ENCODE measurements at regions not wholly inside any gene's neighbourhood (a gene's known extent, or its start where the extent isn't known, plus 50 kb on each side); places are given as distances from the start of the nearest gene placed in this dataset.

DNA sequence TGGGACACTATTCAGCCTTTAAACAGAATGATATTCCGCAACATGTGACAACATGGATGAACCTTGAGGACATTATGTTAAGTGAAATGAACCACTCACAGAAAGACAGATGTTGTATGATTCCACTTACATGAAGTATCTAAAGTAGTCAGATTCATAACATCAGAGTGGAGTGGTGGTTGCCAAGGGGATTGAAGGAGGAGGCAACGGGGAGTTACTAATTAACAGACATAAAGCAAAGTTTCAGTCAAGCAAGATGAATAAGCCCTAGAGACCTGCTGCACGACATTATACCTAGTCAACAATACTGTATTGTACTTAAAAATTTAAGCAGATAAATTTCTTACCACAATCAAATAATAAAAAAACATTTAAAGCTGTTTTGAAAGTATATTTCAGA lies 105.0 kb upstream of the NR0B1 start:
- peak overlapping the region; percentile 41 for H3K27ac Mint-ChIP-seq
- no peaks in the 10 kb centered on the region for H3K9me3 Mint-ChIP-seq
- H3K27me3 Mint-ChIP-seq (ENCODE audit: low read depth, poor library complexity): no peaks in the 10 kb centered on the region
- peaks cover 29% of the 10 kb centered on the region for H3K4me1 Mint-ChIP-seq
- TF ChIP-seq, protein P1, sequence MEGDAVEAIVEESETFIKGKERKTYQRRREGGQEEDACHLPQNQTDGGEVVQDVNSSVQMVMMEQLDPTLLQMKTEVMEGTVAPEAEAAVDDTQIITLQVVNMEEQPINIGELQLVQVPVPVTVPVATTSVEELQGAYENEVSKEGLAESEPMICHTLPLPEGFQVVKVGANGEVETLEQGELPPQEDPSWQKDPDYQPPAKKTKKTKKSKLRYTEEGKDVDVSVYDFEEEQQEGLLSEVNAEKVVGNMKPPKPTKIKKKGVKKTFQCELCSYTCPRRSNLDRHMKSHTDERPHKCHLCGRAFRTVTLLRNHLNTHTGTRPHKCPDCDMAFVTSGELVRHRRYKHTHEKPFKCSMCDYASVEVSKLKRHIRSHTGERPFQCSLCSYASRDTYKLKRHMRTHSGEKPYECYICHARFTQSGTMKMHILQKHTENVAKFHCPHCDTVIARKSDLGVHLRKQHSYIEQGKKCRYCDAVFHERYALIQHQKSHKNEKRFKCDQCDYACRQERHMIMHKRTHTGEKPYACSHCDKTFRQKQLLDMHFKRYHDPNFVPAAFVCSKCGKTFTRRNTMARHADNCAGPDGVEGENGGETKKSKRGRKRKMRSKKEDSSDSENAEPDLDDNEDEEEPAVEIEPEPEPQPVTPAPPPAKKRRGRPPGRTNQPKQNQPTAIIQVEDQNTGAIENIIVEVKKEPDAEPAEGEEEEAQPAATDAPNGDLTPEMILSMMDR (IDR thresholded peaks at IDR 0.05): no peak
- no peak overlapping the region for H3K4me3 Mint-ChIP-seq
- no peak for DNase-seq
- no peaks in the 10 kb centered on the region for H3K36me3 Mint-ChIP-seq (ENCODE audit: low read depth)

DNA sequence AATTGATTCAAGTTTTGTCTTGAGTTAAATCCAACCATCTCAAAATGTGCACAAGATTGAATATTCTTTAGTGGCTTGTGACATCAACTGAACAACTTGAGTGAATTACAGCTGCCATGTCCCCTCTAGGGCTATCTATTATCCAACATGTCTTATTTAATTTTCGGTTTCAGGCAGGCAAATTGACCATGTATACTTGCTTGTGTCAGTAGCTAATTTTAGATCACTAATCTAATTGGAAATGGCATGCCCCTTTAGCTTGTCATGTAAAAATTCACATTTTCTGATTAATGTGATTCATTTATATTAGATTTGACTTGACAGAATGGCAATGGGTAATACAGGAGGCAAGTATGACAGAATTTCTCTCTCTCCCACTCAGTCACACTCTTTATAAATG lies 93.2 kb upstream of the NR0B1 start:
- Mint-ChIP-seq H3K27me3 (ENCODE audit: low read depth, poor library complexity) (peaks cover 4% of the 10 kb centered on the region), H3K36me3 (ENCODE audit: low read depth) (no peaks in the 10 kb centered on the region), H3K27ac (no peak overlapping the region), H3K4me3 (no peak overlapping the region), H3K9me3 (no peaks in the 10 kb centered on the region), H3K4me1 (no peaks in the 10 kb centered on the region)
- TF ChIP-seq, protein P1 (IDR thresholded peaks at IDR 0.05): no peak
- DNase-seq: no peak

DNA sequence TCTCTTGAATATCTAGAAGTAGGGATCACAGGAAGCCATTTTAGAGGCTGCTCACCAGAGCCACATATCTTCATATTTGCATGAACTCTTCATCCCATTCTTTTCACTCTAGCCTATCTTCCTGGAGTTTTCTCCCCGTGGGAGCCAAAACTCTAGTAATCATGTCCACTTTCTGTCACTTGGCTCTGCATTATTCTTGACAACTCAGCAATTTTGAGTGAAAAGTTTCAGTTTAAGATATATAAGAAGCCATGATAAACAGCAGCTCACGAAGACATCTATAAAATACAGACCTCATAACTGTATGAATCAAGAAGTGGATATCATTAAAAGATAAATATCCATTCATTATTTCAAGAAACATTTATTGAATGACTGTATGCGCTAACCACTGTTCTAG lies 79.1 kb upstream of the NR0B1 start:
- H3K36me3 Mint-ChIP-seq (ENCODE audit: low read depth): no peaks in the 10 kb centered on the region
- no peaks in the 10 kb centered on the region for H3K9me3 Mint-ChIP-seq
- DNase-seq: no peak
- no peak overlapping the region for H3K4me3 Mint-ChIP-seq
- TF ChIP-seq, protein P1 (IDR thresholded peaks at IDR 0.05): no peak
- peaks cover 3% of the 10 kb centered on the region for H3K27me3 Mint-ChIP-seq (ENCODE audit: low read depth, poor library complexity)
- H3K4me1 Mint-ChIP-seq: no peaks in the 10 kb centered on the region
- no peak overlapping the region for H3K27ac Mint-ChIP-seq

DNA sequence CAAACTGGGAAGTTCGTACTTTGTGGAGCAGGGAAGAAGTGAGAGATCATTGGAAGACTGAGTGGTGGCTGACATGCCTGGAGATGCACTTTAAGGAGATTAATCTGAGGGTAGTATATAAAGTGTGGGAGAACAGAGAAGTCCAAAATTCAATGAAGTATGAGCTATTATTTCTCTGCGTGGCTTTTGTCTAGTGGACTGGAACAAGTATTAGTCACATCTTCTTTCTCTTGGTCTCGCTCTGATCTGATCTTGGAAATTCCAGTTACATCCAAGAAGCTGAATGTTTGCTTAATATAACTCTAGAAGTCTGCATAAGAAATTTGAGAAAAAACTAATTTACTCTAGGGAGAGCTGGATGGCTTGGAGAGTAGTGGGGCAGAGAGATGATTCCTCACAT lies 64.8 kb upstream of the NR0B1 start:
- Mint-ChIP-seq H3K4me1 (peaks cover 10% of the 10 kb centered on the region), H3K9me3 (peaks cover 3% of the 10 kb centered on the region), H3K27ac (no peak overlapping the region), H3K27me3 (ENCODE audit: low read depth, poor library complexity) (no peaks in the 10 kb centered on the region), H3K4me3 (no peak overlapping the region), H3K36me3 (ENCODE audit: low read depth) (no peaks in the 10 kb centered on the region)
- no peak for DNase-seq
- TF ChIP-seq, protein P1 (IDR thresholded peaks at IDR 0.05): no peak

DNA sequence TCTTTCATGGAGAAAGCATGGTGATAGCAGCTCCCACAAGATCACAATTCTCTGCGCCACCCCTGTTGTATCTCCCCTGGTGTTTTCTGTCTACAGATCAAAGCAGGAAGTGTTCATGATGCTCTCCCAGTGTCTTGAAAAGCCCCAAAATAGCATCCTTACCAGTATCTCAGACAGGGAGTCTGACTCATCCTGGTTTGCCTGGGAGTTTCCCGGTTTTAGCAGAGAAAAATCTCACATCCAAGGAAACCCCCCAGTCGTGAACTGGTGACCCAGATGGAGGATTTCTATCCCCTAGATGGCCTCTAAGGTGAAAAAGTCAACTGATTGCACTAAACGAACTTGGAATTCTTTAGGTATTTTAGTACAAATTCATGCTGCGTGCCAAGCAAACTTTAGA lies 64.3 kb upstream of the NR0B1 start:
- DNase-seq: no peak
- peaks cover 10% of the 10 kb centered on the region for H3K4me1 Mint-ChIP-seq
- TF ChIP-seq, protein P1 (IDR thresholded peaks at IDR 0.05): no peak
- H3K27ac Mint-ChIP-seq: no peak overlapping the region
- no peaks in the 10 kb centered on the region for H3K9me3 Mint-ChIP-seq
- no peaks in the 10 kb centered on the region for H3K27me3 Mint-ChIP-seq (ENCODE audit: low read depth, poor library complexity)
- H3K36me3 Mint-ChIP-seq (ENCODE audit: low read depth): no peaks in the 10 kb centered on the region
- no peak overlapping the region for H3K4me3 Mint-ChIP-seq

DNA sequence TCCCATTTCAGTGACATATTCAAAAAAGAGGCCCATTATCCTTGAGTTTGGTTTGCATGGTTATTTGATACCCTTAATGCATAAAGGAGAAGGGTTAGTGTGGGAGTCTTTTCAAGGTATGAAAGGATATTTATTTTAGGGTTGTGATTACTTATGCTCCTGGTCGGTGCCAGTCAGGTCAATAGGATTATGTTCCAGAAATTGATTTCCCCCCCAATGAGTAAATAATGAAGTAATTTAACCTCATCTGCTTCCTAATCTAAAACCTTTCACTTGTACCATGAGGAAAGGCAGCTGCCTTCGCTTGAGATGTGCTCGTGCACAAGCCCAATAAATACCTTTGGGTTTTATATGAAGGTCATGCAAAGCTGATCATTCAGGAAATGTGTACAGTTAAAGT lies 55.0 kb upstream of the NR0B1 start:
- H3K27me3 Mint-ChIP-seq (ENCODE audit: low read depth, poor library complexity): peaks cover 6% of the 10 kb centered on the region
- H3K36me3 Mint-ChIP-seq (ENCODE audit: low read depth): no peaks in the 10 kb centered on the region
- H3K9me3 Mint-ChIP-seq: no peaks in the 10 kb centered on the region
- TF ChIP-seq, protein P1 (IDR thresholded peaks at IDR 0.05): no peak
- no peak overlapping the region for H3K4me3 Mint-ChIP-seq
- peaks cover 32% of the 10 kb centered on the region for H3K4me1 Mint-ChIP-seq
- no peak for DNase-seq
- H3K27ac Mint-ChIP-seq: peak overlapping the region; percentile 56

Measured in nephron progenitor cell (in vitro differentiated cells).